ENCODE measurements at regions not wholly inside any gene's neighbourhood (a gene's known extent, or its start where the extent isn't known, plus 50 kb on each side); places are given as distances from the start of the nearest gene placed in this dataset.
"Not testable (repeated sequence)": the region's sequence is repeated elsewhere in the genome, so short reads cannot be mapped to it uniquely, and the experiment has no call there.

GRCh38 chr2:240255811-240256703, 115.6 kb upstream of the OTOS start:
- DNase-seq: no peak

- DNase-seq: no peak
Observed at GRCh38 chr2:240256704-240257637, 116.5 kb upstream of the OTOS start.

DNA sequence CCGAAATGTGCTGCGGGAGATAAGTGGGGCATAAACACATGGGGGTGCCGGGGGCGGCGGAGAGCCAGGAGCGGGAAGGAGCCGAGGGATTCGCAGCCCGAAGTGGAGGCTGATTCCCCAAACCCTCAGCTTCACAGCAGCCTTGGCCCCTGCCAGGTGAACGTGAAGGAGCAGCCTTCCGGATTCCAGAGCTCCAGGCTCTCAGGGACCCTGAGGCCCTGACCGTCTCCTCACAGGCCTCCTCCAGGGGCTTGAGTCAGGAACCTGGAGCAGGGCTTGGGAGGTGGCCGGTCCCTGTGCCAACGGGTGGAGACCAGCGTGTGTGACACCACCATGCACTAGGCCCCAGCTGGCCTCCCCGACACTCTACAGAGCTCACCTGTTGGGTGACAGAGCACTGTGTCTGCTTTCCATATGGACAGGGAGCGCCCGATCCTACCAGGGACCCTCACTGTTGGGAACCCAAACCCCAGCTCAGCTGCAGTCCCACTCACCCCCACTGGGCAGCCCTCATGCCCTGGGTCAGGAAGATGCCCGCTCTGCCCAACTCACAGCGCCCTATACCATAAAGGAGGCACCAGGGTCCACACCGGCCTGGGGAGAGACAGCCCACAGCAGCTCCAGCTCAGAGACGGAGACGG, 117.6 kb upstream of the OTOS start:
- no peak for DNase-seq

- no peak for DNase-seq
Observed at GRCh38 chr2:240258685-240259084, 118.2 kb upstream of the OTOS start.

DNA sequence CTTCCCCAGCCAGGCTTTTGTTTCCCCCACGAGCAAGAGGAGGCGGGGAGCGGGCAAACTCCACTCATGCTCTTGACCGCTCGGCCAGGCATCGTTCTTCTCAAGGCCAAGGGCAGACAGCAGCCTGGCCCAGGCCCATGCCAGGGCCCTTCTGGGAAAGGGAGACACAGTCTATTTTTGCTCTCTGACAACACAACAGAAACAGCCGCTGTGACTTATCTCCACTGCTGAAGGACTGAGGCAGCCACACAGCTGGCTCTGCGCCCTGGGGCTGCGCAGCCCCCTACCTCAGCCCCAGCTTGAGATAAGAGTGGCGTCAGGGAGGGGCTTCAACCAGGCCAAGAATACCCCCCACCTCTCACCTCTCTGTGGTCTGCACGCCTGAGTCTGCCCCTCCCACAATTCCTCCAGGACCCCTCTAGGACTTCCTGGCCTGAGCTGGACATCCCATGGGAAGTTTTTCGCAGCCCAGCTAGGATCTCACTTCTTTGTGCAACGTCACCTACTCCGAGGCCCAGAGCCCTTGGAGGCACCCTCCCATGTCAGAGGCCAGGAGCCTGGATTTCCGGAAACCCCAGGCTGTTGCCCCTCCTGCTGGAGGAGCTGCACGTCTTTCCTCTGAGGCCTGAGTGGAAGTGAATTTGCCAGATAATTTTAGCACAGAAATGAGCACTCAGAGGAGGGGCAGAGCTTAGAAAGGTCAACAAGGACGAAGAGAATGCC, 118.9 kb upstream of the OTOS start:
- no peak for DNase-seq

DNA sequence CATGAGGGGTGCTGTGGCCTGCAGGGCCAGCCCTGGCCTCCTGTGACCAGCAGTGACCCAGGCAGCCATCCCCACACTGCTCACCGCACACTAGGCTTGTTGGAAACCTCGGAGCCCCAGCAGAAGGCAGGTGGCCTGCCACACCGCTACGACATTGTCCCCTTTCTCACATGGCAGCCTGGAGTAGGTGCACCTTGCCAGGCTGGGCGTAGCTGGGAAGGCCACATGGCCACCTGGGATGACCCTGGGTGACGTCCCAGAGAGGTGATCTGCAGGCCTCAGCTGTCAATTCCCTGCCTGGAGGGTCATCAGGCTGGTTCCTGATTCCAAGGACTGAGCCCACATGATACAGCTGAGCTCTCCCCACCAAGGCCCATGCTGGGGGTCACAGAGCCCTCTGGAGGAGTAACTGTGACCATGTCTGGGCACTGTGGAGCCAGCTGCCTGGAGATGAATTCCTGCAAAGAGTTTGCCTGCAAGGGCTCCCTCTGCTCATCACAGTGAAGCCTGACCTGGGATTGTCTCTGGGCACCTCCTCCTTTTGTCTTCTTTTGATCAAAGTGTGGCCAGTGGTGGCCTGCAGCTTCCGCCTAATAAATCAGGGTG, 119.6 kb upstream of the OTOS start:
- no peak for DNase-seq

GRCh38 chr2:240260664-240261063, 120.2 kb upstream of the OTOS start:
- no peak for DNase-seq

- DNase-seq: not testable (repeated sequence)
Observed at GRCh38 chr2:240262578-240262977, 122.1 kb upstream of the OTOS start.

GRCh38 chr2:240269380-240269779, 128.9 kb upstream of the OTOS start:
- DNase-seq: no peak

- DNase-seq: no peak
Observed at GRCh38 chr2:240269886-240270285, 129.4 kb upstream of the OTOS start.

DNA sequence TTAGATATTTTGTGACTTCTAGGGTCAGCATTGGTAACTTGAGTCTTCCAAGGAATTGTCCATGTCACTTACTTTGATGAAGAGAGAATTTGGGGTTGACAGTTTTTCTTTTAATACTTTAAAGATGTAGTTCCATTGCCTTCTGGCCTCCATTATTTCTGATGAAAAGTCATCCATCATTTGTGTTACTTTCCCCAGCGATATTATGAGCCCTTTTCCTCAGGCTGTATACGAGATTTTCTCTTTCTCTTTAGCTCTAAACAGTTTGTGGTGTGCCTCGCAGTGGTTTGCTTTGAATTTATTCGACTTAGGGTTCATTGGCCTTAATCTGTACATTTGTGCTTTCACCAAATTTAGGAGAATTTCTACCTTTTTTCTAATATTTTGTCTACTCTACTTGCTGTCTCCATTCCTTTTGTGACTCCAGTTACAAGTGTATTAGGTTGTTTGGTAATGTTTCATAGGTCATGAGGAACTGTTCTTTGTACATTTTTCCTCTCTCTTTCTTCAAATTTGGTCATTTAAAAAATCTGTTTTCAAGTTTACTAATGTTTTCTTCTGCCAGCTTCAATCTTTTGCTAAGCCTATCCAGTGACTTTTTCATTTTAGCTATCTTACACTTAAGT, 131.4 kb upstream of the OTOS start:
- DNase-seq: no peak

DNA sequence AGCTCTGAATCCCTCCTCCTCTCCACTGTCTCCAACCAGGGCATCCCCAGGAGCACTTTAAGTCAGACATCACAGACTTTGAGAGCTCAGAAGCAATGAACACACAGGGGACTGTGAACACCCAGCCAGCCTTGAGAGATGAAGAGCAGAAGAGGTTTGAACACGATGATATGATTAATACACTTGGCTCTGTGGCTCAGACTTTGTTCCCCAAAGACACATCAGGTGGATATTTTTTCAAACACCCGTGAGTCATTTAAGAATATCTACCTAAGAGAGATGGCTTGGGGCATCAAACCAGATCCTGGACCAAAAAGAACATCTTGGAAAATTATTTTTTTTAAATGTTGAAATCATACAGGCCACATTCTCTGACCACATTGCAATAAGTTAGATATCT, 134.9 kb upstream of the OTOS start:
- DNase-seq: no peak

- DNase-seq: no peak
Observed at GRCh38 chr2:240277073-240277806, 136.8 kb upstream of the OTOS start.

- DNase-seq: no peak
Observed at GRCh38 chr2:240277807-240278522, 137.5 kb upstream of the OTOS start.

DNA sequence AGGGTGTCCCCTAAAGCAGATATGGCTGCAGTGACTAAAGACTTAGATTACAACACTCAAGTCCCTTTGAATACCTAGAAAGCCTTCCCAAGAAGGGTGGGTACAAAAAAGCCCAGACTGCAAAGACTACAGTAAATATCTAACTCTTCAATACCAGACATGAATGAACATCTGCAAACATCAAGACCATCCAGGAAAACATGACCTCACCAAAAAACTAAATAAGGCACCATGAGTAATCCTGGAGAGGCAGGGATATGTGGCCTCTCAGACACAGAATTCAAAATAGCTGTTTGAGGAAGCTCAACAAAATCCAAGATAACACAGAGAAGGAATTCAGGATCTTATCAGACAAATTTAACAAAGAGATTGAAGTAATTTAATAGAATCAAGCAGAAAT, 138.2 kb upstream of the OTOS start:
- no peak for DNase-seq

DNA sequence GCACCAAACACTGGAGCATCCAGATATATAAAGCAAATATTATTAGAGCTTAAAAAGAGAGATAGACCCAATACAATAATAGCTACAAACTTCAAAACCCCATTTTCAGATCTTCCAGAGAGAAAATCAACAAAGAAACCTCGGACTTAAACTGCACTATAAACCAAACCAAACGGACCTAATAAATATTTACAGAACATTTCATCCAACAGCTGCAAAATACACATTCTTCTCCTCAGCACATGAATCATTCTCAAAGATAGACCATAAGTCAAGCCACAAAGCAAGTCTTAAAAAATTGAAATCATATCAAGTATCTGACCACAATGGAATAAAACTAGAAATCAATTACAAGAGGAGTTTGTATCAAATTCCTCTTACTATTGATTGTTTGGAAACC, 140.2 kb upstream of the OTOS start:
- DNase-seq: no peak

DNA sequence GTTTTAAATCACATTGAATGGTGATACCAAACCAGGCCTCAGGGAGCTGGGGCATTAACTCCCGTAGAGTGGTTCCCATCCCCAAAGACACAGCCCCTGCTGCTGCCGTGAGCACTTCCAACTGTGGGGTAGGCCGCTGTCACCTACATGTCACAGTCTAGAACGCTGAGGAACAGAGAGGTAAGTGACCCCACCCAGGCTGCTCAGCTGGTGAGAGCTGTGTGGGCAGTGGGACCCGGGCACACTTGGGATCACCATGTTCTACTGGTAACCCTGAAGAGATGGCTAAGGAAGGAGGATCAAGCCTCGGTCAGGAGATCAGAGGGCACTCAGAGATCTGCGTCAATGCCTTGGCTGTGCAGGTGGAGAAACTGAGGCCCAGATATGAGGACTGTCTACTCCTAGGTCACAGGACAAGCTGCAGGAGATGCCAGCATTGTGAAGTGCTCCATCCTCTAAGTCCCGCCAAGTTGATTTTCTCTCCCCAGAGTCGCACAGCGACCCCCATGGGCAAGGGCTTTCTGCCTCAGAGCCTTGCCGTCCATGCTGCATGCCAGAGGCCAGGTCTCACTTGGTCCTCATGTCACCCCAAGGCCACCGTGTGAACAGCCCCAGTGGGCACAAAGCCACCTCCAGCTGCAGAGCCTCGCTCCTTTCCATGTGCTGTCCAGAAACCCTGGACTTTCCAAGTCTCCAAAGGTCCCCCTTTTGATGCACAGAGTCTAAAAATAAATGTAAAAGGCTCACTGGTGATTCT, 144.2 kb upstream of the OTOS start:
- DNase-seq: no peak

- DNase-seq: no peak
Observed at GRCh38 chr2:240285725-240286124, 145.3 kb upstream of the OTOS start.

- no peak for DNase-seq
Observed at GRCh38 chr2:240286596-240286995, 146.1 kb upstream of the OTOS start.

DNA sequence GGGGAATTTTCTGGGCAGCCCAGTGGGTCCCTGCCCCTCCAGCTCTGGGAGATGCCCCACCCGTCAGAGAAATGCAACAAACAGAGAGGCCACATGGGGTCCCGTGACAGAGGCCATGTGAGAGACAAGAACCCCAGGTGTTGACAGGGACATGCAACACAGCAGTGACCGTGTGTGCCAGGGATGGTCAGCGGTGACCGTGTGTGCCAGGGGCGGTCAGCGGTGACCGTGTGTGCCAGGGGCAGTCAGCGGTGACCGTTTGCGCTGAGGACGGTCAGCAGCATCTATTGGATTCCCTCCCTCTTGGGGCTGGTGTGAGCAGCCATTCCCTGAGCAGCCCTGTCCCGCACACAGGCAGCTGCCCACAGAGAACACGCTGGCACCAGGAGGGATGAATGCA, 146.6 kb upstream of the OTOS start:
- DNase-seq: no peak
